GM12873 (cell line): ENCODE measurements at regions not wholly inside any gene's neighbourhood (a gene's known extent, or its start where the extent isn't known, plus 50 kb on each side); places are given as distances from the start of the nearest gene placed in this dataset.

Experiments
- TF ChIP-seq, protein P1 (sequence below): IDR thresholded peaks from 2 replicates; pipeline ENCODE4 v1.5.1; 2012; ENCODE audit warnings: low read depth, mild to moderate bottlenecking, moderate library complexity, low read length, control low read depth; ENCODE audit not compliant: insufficient read depth; ENCODE audit errors: missing control alignments

- TF ChIP-seq, protein P1, sequence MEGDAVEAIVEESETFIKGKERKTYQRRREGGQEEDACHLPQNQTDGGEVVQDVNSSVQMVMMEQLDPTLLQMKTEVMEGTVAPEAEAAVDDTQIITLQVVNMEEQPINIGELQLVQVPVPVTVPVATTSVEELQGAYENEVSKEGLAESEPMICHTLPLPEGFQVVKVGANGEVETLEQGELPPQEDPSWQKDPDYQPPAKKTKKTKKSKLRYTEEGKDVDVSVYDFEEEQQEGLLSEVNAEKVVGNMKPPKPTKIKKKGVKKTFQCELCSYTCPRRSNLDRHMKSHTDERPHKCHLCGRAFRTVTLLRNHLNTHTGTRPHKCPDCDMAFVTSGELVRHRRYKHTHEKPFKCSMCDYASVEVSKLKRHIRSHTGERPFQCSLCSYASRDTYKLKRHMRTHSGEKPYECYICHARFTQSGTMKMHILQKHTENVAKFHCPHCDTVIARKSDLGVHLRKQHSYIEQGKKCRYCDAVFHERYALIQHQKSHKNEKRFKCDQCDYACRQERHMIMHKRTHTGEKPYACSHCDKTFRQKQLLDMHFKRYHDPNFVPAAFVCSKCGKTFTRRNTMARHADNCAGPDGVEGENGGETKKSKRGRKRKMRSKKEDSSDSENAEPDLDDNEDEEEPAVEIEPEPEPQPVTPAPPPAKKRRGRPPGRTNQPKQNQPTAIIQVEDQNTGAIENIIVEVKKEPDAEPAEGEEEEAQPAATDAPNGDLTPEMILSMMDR, result no peak
Measured at GRCh38 chr1:105591681-105592080, 1464.8 kb upstream of the PRMT6 start.

DNA sequence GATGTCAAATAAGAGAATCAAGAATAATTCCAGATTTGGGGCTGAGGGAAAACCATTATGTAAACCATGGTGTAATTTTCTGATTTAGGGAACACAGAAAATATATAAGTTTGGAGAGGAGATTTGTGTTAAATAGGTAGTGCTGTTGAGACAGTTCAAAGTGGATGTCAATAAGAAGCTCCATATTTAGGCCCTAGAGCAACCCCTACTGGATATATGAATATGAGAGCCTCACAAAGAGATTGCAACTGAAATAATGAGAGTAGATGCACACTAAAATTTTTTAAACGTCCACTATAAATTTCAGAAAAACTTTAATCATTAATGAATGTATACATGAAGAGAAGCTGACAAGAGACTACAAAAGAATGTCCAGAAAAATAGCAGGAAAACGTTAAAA is 1447.8 kb upstream of the PRMT6 start:
- TF ChIP-seq, protein P1, result peak; percentile 5

DNA sequence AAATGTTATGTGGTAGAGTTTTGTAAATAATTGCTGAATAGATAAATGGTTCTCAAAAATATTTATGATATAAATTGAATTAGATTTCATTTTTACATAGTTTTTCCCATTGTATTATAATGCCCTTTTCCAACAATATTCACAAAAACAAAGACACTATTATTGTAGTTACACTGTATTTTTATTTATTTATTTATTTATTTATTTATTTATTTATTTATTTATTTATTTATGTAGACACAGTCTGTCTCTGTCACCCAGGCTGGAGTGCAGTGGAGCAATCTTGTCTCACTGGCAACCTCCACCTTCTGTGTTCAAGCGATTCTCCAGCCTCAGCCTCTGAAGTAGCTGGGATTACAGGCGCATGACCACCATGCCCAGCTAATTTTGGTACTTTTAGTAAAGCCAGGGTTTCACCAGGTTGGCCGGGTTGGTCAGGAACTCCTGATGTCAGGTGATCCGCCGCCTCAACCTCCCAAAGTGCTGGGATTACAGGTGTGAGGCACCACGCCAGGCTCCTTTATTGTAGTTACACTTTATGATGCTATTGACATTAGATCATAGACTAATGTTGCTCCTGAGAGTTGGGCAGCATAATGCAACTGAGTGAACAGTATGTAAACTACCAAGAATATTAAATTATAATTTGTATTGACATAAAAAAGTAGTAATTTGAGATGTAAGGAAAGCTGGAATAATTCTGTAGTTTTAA is 1430.0 kb upstream of the PRMT6 start:
- TF ChIP-seq, protein P1, result no peak

- TF ChIP-seq, protein P1, result no peak
Measured at GRCh38 chr1:105632342-105633196, 1423.9 kb upstream of the PRMT6 start.

- TF ChIP-seq, protein P1, result no peak
Measured at GRCh38 chr1:105636052-105636451, 1420.4 kb upstream of the PRMT6 start.

- TF ChIP-seq, protein P1, result no peak
Measured at GRCh38 chr1:105641407-105641806, 1415.1 kb upstream of the PRMT6 start.

DNA sequence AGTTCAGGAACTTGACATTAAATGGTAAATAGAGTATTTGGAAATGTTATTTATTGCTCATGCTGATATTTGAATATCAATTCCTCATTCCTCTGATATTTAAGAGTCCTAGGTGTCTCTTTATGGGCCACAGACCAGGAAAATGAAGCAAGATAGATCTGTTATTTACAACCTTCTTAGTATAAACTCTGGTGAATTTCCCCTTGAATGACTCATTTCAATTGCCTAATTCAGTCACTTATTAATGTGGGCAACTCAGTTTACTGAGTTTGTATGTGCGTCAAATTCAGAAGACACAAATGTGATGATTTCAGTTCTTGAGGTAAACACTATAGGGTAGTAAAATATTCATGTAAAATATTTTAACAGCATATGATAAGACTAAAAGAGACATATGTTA is 1404.4 kb upstream of the PRMT6 start:
- TF ChIP-seq, protein P1, result no peak
